ENCODE measurements at regions not wholly inside any gene's neighbourhood (a gene's known extent, or its start where the extent isn't known, plus 50 kb on each side); places are given as distances from the start of the nearest gene placed in this dataset.
"Not testable (repeated sequence)": the region's sequence is repeated elsewhere in the genome, so short reads cannot be mapped to it uniquely, and the experiment has no call there.

DNA sequence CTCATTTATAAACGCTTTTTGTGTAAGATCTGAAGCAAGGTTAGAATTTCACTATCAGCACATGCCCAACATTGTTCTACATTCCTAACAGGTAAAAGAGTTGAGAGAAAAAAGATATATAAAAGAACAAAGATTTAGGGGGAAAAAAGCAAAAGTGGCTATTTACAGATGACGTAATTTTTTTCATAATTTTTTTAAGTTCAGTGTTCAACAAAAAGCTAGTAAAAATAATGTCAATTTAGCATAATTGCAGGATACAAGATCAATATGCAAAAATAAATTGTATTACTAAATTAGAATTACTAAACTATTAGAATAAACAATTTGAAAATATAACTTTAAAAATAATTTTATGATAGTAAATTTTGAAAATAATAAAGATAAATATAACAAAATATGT is 405.0 kb downstream of the SEMA3D start:
- Histone ChIP-seq H3K4me1 (ENCODE audit: insufficient read depth, low read length) (peaks cover 4% of the 10 kb centered on the region; the same call in 1 of the 2 replicates), H3K4me3 (ENCODE audit: low read length) (no peak overlapping the region), H3K36me3 (ENCODE audit: insufficient read depth, low read depth, low read length) (no peaks in the 10 kb centered on the region), H3K9ac (ENCODE audit: low read depth, low read length) (no peak overlapping the region), H3K9me3 (ENCODE audit: insufficient read depth, low read depth, low read length) (peaks cover 5% of the 10 kb centered on the region; the same call in 1 of the 2 replicates), H3K27ac (ENCODE audit: low read length) (no peak overlapping the region), H3K27me3 (ENCODE audit: insufficient read depth, low read length) (no peaks in the 10 kb centered on the region)

DNA sequence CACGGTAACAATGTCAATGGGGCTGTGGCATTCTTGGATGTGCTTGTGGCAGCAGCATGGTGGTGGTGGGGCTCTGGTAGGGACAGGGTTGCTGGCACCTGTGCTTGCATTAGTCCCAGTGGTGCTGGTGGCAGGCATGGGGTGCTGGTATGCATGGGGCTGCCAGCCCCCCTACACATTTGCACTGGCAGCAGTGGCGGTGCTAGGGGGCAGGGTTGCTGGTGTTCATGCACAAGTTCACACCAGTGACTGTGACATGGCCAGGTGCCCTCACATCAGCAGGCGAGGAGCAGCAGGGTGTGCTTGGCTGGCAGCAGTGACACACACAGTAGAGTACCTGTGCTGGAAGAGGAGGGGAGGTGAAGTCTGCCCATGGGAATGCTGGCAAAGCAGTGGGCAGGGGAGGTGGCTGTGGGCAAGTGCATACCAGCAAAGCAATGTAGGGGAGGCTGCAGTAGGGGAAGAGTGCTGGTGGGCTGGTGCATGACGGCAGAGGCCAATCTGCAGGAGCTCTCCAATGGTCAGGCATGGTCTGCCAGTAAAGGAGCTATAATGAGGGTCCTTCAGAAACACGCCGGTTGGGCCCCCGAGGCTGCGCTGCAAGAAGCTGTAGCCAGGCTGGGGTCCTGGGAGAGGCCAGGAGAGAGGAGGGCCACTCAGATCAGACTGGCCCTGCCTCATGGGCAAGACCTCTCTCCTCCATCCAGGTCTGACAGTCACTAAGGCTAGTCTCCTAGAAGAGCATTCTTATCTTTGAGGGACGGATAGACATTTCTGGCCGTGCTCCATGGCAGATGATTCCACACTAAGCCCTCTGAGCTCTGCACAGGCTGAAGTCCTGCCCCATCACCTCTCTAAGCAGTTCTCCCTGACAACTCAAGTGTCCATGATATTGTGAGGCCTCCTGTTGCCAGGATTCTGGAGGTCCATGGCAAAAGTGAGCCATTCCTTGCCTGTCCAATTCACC is 406.4 kb downstream of the SEMA3D start:
- Histone ChIP-seq H3K36me3 (ENCODE audit: insufficient read depth, low read depth, low read length) (no peaks in the 10 kb centered on the region), H3K9ac (ENCODE audit: low read depth, low read length) (no peak overlapping the region), H3K4me3 (ENCODE audit: low read length) (no peak overlapping the region), H3K4me1 (ENCODE audit: insufficient read depth, low read length) (peaks cover 4% of the 10 kb centered on the region; the same call in 1 of the 2 replicates), H3K27ac (ENCODE audit: low read length) (no peak overlapping the region), H3K9me3 (ENCODE audit: insufficient read depth, low read depth, low read length) (peaks cover 5% of the 10 kb centered on the region; the same call in 1 of the 2 replicates), H3K27me3 (ENCODE audit: insufficient read depth, low read length) (no peaks in the 10 kb centered on the region)

- no peaks in the 10 kb centered on the region for H3K4me1 ChIP-seq (ENCODE audit: insufficient read depth, low read length)
- no peak overlapping the region for H3K9ac ChIP-seq (ENCODE audit: low read depth, low read length)
- H3K27ac ChIP-seq (ENCODE audit: low read length): no peak overlapping the region
- no peak overlapping the region for H3K4me3 ChIP-seq (ENCODE audit: low read length)
- H3K36me3 ChIP-seq (ENCODE audit: insufficient read depth, low read depth, low read length): no peaks in the 10 kb centered on the region
- no peaks in the 10 kb centered on the region for H3K27me3 ChIP-seq (ENCODE audit: insufficient read depth, low read length)
- peaks cover 11% of the 10 kb centered on the region; the same call in 1 of the 2 replicates for H3K9me3 ChIP-seq (ENCODE audit: insufficient read depth, low read depth, low read length)
Observed at GRCh38 chr7:84757761-84758160, 429.1 kb downstream of the SEMA3D start.

DNA sequence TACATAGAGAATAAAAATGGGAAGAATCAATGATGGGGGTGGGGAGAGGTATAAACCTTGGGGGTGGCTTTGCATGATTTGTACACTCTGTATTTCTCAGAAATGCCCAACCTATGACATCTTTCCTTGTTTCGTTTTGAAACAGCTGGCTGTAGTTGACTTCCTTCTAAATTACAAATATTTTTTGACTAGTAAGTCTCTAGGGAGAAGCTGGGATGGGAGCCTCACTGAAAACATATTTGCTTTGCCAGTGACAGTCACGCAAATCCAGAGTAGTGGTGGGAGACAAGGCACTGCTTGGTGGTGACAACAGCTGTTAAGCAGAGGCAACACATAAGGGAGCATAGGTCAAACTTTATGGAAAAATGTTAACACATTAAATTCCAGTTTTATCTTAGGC is 440.5 kb downstream of the SEMA3D start:
- no peaks in the 10 kb centered on the region for H3K4me1 ChIP-seq (ENCODE audit: insufficient read depth, low read length)
- no peaks in the 10 kb centered on the region for H3K9me3 ChIP-seq (ENCODE audit: insufficient read depth, low read depth, low read length)
- H3K36me3 ChIP-seq (ENCODE audit: insufficient read depth, low read depth, low read length): no peaks in the 10 kb centered on the region
- no peak overlapping the region for H3K9ac ChIP-seq (ENCODE audit: low read depth, low read length)
- H3K27me3 ChIP-seq (ENCODE audit: insufficient read depth, low read length): no peaks in the 10 kb centered on the region
- H3K4me3 ChIP-seq (ENCODE audit: low read length): no peak overlapping the region
- H3K27ac ChIP-seq (ENCODE audit: low read length): no peak overlapping the region

GRCh38 chr7:84744385-84744784 is 442.5 kb downstream of the SEMA3D start:
- no peaks in the 10 kb centered on the region for H3K27me3 ChIP-seq (ENCODE audit: insufficient read depth, low read length)
- no peak overlapping the region for H3K9ac ChIP-seq (ENCODE audit: low read depth, low read length)
- no peaks in the 10 kb centered on the region for H3K36me3 ChIP-seq (ENCODE audit: insufficient read depth, low read depth, low read length)
- no peak overlapping the region for H3K27ac ChIP-seq (ENCODE audit: low read length)
- no peak overlapping the region for H3K4me3 ChIP-seq (ENCODE audit: low read length)
- no peaks in the 10 kb centered on the region for H3K4me1 ChIP-seq (ENCODE audit: insufficient read depth, low read length)
- H3K9me3 ChIP-seq (ENCODE audit: insufficient read depth, low read depth, low read length): no peaks in the 10 kb centered on the region

DNA sequence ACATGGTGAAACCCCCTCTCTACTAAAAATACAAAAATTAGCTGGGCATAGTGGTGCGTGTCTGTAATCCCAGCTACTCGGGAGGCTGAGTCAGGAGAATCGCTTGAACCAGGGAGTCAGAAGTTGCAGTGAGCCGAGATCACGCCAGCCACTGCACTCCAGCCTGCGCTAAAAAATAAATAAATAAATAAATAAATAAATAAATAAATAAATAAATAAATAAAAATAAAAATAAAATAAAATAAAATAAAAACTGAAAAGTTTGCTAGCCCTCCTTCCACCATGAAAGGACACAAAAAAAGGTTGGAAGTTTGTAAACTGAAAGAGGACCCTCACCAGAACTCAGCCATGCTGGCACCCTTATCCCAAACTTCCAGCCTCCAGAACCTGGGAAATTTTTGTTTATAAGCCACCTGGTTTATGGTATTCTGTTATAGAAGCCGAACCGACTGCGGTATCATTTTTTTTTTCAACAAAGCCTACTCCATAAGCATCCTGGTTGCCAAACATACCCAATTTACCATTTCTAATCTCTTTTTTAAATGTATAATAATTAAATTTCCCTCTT is 448.2 kb downstream of the SEMA3D start:
- no peaks in the 10 kb centered on the region for H3K9me3 ChIP-seq (ENCODE audit: insufficient read depth, low read depth, low read length)
- no peak overlapping the region for H3K4me3 ChIP-seq (ENCODE audit: low read length)
- H3K36me3 ChIP-seq (ENCODE audit: insufficient read depth, low read depth, low read length): no peaks in the 10 kb centered on the region
- H3K4me1 ChIP-seq (ENCODE audit: insufficient read depth, low read length): no peaks in the 10 kb centered on the region
- H3K27ac ChIP-seq (ENCODE audit: low read length): no peak overlapping the region
- H3K27me3 ChIP-seq (ENCODE audit: insufficient read depth, low read length): no peaks in the 10 kb centered on the region
- no peak overlapping the region for H3K9ac ChIP-seq (ENCODE audit: low read depth, low read length)

DNA sequence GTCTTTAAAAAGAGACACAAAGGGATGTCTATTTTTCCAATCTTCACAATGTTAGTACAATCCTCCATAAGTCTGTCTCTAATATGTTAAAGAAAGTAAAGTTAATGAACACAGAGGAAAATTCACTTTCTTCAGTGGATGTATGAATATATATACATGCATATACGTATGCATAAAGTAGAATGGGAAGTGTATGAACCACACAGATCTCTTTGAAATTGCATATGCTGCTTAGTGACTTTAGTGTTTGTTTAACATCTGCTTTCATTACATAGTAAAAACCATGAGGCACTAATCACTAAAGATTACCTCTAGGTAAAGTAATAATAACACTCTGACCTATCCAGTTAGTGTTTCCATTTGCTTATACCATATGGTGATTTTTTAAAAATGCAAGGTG is 451.2 kb downstream of the SEMA3D start:
- Histone ChIP-seq H3K36me3 (ENCODE audit: insufficient read depth, low read depth, low read length) (no peaks in the 10 kb centered on the region), H3K4me3 (ENCODE audit: low read length) (no peak overlapping the region), H3K9me3 (ENCODE audit: insufficient read depth, low read depth, low read length) (no peaks in the 10 kb centered on the region), H3K9ac (ENCODE audit: low read depth, low read length) (no peak overlapping the region), H3K27ac (ENCODE audit: low read length) (no peak overlapping the region), H3K4me1 (ENCODE audit: insufficient read depth, low read length) (no peaks in the 10 kb centered on the region), H3K27me3 (ENCODE audit: insufficient read depth, low read length) (no peaks in the 10 kb centered on the region)

DNA sequence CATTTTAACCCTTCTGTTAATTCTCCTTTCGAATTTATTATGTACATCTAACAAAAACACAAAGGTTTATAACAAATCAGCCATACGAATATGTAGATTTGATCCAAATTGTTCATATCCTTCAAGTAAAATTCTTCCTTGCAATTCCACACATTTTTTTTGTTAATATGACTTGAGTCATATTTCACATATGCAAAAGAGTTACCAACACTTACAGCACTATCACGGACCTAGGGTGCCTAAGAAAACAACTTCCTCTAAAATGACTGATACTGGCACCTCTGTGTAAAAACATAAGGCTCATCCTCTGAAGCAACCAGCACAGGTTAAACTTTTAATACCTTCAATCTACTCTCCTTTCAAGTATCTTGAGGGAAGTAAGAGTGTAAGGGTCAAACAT is 451.8 kb downstream of the SEMA3D start:
- no peak overlapping the region for H3K9ac ChIP-seq (ENCODE audit: low read depth, low read length)
- H3K27me3 ChIP-seq (ENCODE audit: insufficient read depth, low read length): no peaks in the 10 kb centered on the region
- H3K4me1 ChIP-seq (ENCODE audit: insufficient read depth, low read length): no peaks in the 10 kb centered on the region
- no peaks in the 10 kb centered on the region for H3K36me3 ChIP-seq (ENCODE audit: insufficient read depth, low read depth, low read length)
- no peak overlapping the region for H3K27ac ChIP-seq (ENCODE audit: low read length)
- H3K9me3 ChIP-seq (ENCODE audit: insufficient read depth, low read depth, low read length): no peaks in the 10 kb centered on the region
- H3K4me3 ChIP-seq (ENCODE audit: low read length): no peak overlapping the region

DNA sequence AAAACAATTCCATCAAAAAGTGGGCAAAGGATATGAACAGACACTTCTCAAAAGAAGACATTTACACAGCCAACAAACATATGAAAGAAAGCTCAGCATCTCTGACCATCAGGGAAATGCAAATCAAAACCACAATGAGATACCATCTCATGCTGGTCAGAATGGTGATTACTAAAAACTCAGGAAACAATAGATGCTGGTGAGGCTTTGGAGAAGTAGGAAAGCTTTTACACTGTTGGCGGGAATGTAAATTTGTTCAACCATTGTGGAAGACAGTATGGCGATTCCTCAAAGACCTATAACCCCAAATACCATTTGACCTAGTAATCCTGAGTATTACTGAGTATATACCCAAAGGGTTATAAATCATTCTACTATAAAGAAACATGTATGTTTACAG is 452.9 kb downstream of the SEMA3D start:
- not testable (repeated sequence) for H3K4me1 ChIP-seq (ENCODE audit: insufficient read depth, low read length); H3K9me3 ChIP-seq (ENCODE audit: insufficient read depth, low read depth, low read length); H3K27ac ChIP-seq (ENCODE audit: low read length); H3K9ac ChIP-seq (ENCODE audit: low read depth, low read length); H3K4me3 ChIP-seq (ENCODE audit: low read length); H3K36me3 ChIP-seq (ENCODE audit: insufficient read depth, low read depth, low read length); H3K27me3 ChIP-seq (ENCODE audit: insufficient read depth, low read length)

DNA sequence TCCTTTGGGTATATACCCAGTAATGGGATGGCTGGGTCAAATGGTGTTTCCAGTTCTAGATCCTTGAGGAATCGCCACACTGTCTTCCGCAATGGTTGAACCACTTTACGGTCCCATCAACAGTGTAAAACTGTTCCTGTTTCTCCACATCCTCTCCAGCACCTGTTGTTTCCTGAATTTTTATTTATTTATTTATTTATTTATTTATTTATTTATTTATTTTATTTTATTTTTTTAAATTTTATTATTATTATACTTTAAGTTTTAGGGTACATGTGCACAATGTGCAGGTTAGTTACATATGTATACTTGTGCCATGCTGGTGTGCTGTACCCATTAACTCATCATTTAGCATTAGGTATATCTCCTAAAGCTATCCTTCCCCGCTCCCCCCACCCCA is 456.0 kb downstream of the SEMA3D start:
- H3K4me1 ChIP-seq (ENCODE audit: insufficient read depth, low read length); H3K9me3 ChIP-seq (ENCODE audit: insufficient read depth, low read depth, low read length): not testable (repeated sequence)

DNA sequence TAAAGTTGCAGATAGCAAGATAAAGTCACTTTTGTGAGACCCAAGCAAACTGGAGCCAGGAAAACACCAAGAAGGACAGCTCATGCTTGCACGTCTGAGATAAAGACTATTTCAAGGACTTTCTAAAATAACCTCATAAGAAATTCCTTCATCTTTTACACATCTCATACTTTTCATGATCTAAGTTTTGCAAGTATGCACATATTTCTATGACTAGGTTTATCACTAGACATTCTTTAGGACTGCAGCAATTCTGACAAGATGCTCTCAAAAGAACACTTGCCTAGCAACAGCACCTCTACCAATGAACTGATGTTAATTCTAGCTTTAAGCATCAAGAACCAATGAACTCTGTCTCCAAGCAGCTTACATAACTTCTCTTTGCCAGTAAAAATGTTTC is 457.6 kb downstream of the SEMA3D start:
- Histone ChIP-seq H3K4me3 (ENCODE audit: low read length) (no peak overlapping the region), H3K9me3 (ENCODE audit: insufficient read depth, low read depth, low read length) (no peaks in the 10 kb centered on the region), H3K9ac (ENCODE audit: low read depth, low read length) (no peak overlapping the region), H3K4me1 (ENCODE audit: insufficient read depth, low read length) (no peaks in the 10 kb centered on the region), H3K27ac (ENCODE audit: low read length) (no peak overlapping the region), H3K36me3 (ENCODE audit: insufficient read depth, low read depth, low read length) (no peaks in the 10 kb centered on the region), H3K27me3 (ENCODE audit: insufficient read depth, low read length) (no peaks in the 10 kb centered on the region)

More for the DNA sequence above, 456.0 kb downstream of the SEMA3D start:
- H3K4me3 ChIP-seq (ENCODE audit: low read length); H3K36me3 ChIP-seq (ENCODE audit: insufficient read depth, low read depth, low read length); H3K27ac ChIP-seq (ENCODE audit: low read length); H3K9ac ChIP-seq (ENCODE audit: low read depth, low read length); H3K27me3 ChIP-seq (ENCODE audit: insufficient read depth, low read length): not testable (repeated sequence)

GRCh38 chr7:84722734-84723133 is 464.1 kb downstream of the SEMA3D start:
- Histone ChIP-seq H3K9ac (ENCODE audit: low read depth, low read length) (no peak overlapping the region), H3K4me3 (ENCODE audit: low read length) (no peak overlapping the region), H3K4me1 (ENCODE audit: insufficient read depth, low read length) (no peaks in the 10 kb centered on the region), H3K36me3 (ENCODE audit: insufficient read depth, low read depth, low read length) (no peaks in the 10 kb centered on the region), H3K9me3 (ENCODE audit: insufficient read depth, low read depth, low read length) (no peaks in the 10 kb centered on the region), H3K27me3 (ENCODE audit: insufficient read depth, low read length) (no peaks in the 10 kb centered on the region), H3K27ac (ENCODE audit: low read length) (no peak overlapping the region)

All from iPS-20b (cell line).